Spleen (tissue), 7 donors: ENCODE measurements at regions not wholly inside any gene's neighbourhood (a gene's known extent, or its start where the extent isn't known, plus 50 kb on each side); places are given as distances from the start of the nearest gene placed in this dataset.

ENCODE experiments used
- CTCF ChIP-seq, 11 experiments: fragments of 200-600 bp in 7 of 11; fragments of 450-650 bp in 4 of 11; sonication (generic) in 4 of 11; IDR thresholded peaks in 8 of 11; conservative IDR thresholded peaks in 3 of 11; 1 replicate in 7 of 11; 2 replicates in 4 of 11; pipeline versions ENCODE4 v1.4.0 to v1.8.0; 2016 to 2021; ENCODE audit warnings: antibody characterized with exemption in 11 of 11, inconsistent platforms in 4 of 11, mild to moderate bottlenecking in 1 of 11
- POLR2A ChIP-seq, 3 donors: fragments of 450-650 bp; IDR thresholded peaks; one replicate each; pipeline ENCODE4 v1.5.1; 2017; ENCODE audit warnings: antibody characterized with exemption in 3 of 3, mild to moderate bottlenecking in 1 of 3
- POLR2AphosphoS5 ChIP-seq, 3 donors: sonication (generic); formaldehyde crosslinking; IDR thresholded peaks; one replicate each; pipeline ENCODE4 v1.5.1; 2017; ENCODE audit warnings: antibody characterized with exemption in 3 of 3
- donor health status: DM: no; HTN: no; CAD: no; lungs with moderate emphysema.
- donor health status: DM: no; HTN: no; CAD: no.
- donor health status: DM: no; HTN: no; CAD: no.

DNA sequence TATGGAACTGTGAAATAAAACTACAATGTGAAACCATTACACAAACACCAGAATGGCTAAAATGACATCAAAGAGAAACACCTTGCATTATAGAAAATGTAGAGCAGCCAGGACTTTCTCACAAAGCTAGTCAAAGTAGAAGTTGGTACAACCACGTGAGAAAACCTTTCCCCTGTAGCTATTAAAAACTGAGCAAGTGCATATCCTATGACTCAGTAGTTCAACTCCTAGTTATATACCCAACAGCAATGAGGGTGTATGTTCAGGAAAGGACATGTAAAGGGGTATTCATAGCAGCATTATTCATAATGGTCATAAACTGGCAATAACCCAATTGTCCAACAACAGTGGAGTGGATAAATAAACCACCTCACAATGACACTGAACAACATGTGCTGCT lies 177.5 kb upstream of the NUDT10 start:
- TF ChIP-seq POLR2AphosphoS5 (IDR thresholded peaks at IDR 0.05) (no peak), CTCF (IDR thresholded peaks at IDR 0.05 in 8 of 11, conservative IDR thresholded peaks at IDR 0.05 in 3 of 11) (no peak), POLR2A (IDR thresholded peaks at IDR 0.05) (no peak)
